ENCODE measurements at regions not wholly inside any gene's neighbourhood (a gene's known extent, or its start where the extent isn't known, plus 50 kb on each side); places are given as distances from the start of the nearest gene placed in this dataset.

- no peak overlapping the region for H3K4me3 ChIP-seq (ENCODE audit: low read length)
- no peak for DNase-seq (ENCODE audit: low read depth, low spot score)
Observed at GRCh38 chr2:160701822-160702221, 208.2 kb upstream of the RBMS1 start.

DNA sequence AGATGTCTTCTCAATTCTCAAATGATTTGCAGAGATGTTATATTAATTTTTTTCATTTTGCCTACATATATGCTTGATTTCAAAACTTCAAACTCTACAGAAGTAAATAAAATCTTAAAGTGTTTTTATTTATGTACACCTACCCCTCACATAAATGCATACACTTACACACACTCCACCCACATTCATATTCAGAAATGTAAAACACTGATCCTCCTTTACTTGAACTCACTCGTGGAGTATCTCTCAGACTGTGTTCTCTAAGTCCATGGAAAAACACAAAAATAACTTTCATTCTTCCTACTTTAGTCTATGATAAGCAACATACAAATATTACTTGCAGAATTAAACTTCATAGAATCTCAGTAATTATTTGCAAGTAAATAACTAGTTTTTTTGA is 209.1 kb upstream of the RBMS1 start:
- H3K4me3 ChIP-seq (ENCODE audit: low read length), result no peak overlapping the region
- no peak for DNase-seq (ENCODE audit: low read depth, low spot score)

GRCh38 chr2:160703648-160704585 is 210.3 kb upstream of the RBMS1 start:
- H3K4me3 ChIP-seq (ENCODE audit: low read length), result no peak overlapping the region
- DNase-seq (ENCODE audit: low read depth, low spot score), result peak; percentile 77

- no peak for DNase-seq (ENCODE audit: low read depth, low spot score)
- H3K4me3 ChIP-seq (ENCODE audit: low read length), result no peak overlapping the region
Observed at GRCh38 chr2:160715428-160715827, 221.8 kb upstream of the RBMS1 start.

DNA sequence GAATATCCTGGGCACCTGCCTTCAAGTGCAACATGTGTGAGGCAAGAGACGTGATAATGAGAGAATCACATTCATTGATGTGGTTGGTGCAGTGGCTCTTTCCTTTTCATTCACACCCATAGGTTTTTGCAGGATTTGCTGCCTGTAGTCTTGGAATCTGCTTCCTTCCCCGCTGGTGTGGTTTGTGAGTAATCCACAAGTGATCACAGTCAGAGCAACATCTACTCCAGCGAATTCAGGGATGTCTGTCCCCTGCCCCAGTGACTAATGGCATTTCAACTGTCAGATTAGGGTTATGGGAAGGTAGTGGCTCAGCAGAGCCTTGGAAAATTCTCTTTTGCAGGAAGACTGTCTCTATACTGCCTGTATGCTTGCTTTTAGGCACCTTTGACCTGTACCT is 225.5 kb upstream of the RBMS1 start:
- peak; percentile 26 for DNase-seq (ENCODE audit: low read depth, low spot score)
- H3K4me3 ChIP-seq (ENCODE audit: low read length), result no peak overlapping the region

DNA sequence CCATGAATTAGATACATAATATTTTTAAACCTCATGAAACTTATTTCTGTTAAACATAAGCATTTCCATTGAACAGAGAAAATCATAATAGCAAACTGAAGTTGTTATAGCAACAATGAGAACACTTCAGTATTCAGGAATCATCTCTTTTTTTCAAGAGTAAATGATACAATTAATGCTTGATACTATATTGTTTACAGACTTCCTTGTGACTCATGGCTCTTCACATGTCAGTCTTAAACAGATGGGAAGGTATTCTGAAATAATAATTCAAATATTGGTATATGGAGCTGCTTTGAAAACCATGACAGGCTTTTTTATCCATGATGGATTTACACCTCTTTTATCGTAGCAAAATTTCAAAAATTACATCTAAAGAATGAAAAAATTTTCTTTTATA is 226.5 kb upstream of the RBMS1 start:
- DNase-seq (ENCODE audit: low read depth, low spot score), result no peak
- no peak overlapping the region for H3K4me3 ChIP-seq (ENCODE audit: low read length)

- no peak for DNase-seq (ENCODE audit: low read depth, low spot score)
- no peak overlapping the region for H3K4me3 ChIP-seq (ENCODE audit: low read length)
Observed at GRCh38 chr2:160721089-160722040, 227.8 kb upstream of the RBMS1 start.

- no peak overlapping the region for H3K4me3 ChIP-seq (ENCODE audit: low read length)
- DNase-seq (ENCODE audit: low read depth, low spot score), result no peak
Observed at GRCh38 chr2:160726046-160726445, 232.4 kb upstream of the RBMS1 start.

DNA sequence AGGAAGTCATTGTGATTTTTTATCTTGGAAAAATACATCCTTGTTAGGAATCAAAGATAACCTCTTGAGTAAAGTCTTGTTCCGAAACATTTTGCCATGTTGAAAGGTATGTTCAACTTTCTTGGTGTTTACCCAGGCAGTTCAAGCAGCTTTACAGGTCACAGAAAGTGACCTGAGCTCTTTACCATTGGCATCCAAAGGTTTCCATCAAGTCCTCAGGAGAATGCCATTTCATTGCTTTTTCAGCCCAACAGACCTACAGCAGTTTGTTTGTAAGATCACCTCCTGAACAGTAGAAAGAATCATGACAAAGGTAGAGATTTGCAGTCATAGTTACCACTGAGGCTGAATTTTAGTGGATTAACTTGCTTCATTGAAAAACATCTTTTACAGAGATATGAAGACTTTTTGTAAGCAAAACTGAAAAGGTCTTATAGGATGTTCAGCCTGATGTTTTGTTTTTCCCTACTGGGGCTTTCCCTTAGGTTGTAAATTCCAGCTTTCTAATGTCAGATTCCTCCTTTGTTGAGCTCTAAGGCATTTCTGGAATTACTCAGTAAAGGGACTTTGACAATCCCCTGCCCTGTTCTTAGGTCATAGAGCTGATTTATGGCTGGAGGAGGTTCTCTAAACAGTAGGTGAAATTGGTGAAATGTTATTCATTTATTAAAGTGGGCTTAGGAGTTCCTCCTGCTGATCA is 236.8 kb upstream of the RBMS1 start:
- H3K4me3 ChIP-seq (ENCODE audit: low read length), result no peak overlapping the region
- DNase-seq (ENCODE audit: low read depth, low spot score), result no peak

GRCh38 chr2:160731415-160731814 is 237.8 kb upstream of the RBMS1 start:
- DNase-seq (ENCODE audit: low read depth, low spot score), result no peak
- H3K4me3 ChIP-seq (ENCODE audit: low read length), result no peak overlapping the region

- DNase-seq (ENCODE audit: low read depth, low spot score), result no peak
- H3K4me3 ChIP-seq (ENCODE audit: low read length), result no peak overlapping the region
Observed at GRCh38 chr2:160731856-160732255, 238.2 kb upstream of the RBMS1 start.

GRCh38 chr2:160735696-160736095 is 242.1 kb upstream of the RBMS1 start:
- no peak overlapping the region for H3K4me3 ChIP-seq (ENCODE audit: low read length)
- no peak for DNase-seq (ENCODE audit: low read depth, low spot score)

GRCh38 chr2:160736148-160737028 is 242.8 kb upstream of the RBMS1 start:
- H3K4me3 ChIP-seq (ENCODE audit: low read length), result no peak overlapping the region
- peak; percentile 11 for DNase-seq (ENCODE audit: low read depth, low spot score)

- H3K4me3 ChIP-seq (ENCODE audit: low read length), result no peak overlapping the region
- no peak for DNase-seq (ENCODE audit: low read depth, low spot score)
Observed at GRCh38 chr2:160737247-160737646, 243.6 kb upstream of the RBMS1 start.

- no peak for DNase-seq (ENCODE audit: low read depth, low spot score)
- no peak overlapping the region for H3K4me3 ChIP-seq (ENCODE audit: low read length)
Observed at GRCh38 chr2:160741271-160741670, 247.7 kb upstream of the RBMS1 start.

DNA sequence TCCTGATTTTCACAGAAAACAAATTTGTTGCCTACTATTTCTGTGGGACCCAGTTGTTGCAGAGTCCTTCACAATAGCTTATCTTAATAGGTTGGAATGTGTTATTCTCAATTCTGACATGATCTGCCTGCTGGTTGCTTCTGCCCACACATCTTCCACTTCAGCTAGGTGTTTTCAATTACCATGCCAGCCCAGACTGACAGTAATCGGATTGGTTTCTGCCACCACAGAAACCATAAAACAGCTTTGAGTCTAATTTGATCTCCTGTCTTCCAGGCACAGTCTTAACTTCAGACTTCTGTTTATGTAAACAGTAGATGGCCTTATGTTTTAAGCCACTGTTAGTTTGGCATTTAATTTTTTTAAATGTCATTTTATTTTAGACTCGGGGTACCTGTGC is 248.2 kb upstream of the RBMS1 start:
- no peak for DNase-seq (ENCODE audit: low read depth, low spot score)
- H3K4me3 ChIP-seq (ENCODE audit: low read length), result no peak overlapping the region

DNA sequence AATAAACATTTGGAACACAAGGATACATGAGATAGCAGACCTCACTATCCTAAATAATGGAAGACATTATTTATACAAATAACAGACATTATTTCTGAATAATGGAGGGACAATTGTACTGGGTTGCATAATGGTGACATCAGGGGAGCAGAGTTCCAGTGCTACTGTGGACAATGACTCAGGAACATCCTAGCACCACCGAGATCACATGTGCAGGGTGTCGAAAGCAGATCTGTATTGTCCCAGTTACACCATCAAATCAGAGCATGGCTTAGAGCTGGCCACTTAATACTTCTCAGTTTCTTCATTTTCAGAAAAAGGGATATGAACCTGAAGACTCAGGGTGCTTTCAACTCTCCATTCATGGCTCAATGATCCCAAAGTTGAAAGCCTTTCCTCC is 249.1 kb upstream of the RBMS1 start:
- no peak for DNase-seq (ENCODE audit: low read depth, low spot score)
- H3K4me3 ChIP-seq (ENCODE audit: low read length), result no peak overlapping the region

- no peak for DNase-seq (ENCODE audit: low read depth, low spot score)
- no peak overlapping the region for H3K4me3 ChIP-seq (ENCODE audit: low read length)
Observed at GRCh38 chr2:160747501-160748170, 254.0 kb upstream of the RBMS1 start.
